Fibroblast of mammary gland (primary cell): ENCODE measurements at regions not wholly inside any gene's neighbourhood (a gene's known extent, or its start where the extent isn't known, plus 50 kb on each side); places are given as distances from the start of the nearest gene placed in this dataset.

Experiments
- DNase-seq: peaks from one replicate; pipeline ENCODE4 v3.0.0-alpha.2; 2010; ENCODE audit warnings: low read depth
- H3K4me3 ChIP-seq: 2 replicates; pipeline ENCODE4 v1.5.1; 2011; ENCODE audit warnings: low read depth, mild to moderate bottlenecking, low read length, moderate library complexity; ENCODE audit not compliant: control insufficient read depth
- TF ChIP-seq, protein P1 (sequence below): conservative IDR thresholded peaks from 2 replicates; pipeline ENCODE4 v1.5.1; 2011; ENCODE audit warnings: low read depth, low read length, inconsistent platforms; ENCODE audit not compliant: control insufficient read depth, insufficient read depth

DNA sequence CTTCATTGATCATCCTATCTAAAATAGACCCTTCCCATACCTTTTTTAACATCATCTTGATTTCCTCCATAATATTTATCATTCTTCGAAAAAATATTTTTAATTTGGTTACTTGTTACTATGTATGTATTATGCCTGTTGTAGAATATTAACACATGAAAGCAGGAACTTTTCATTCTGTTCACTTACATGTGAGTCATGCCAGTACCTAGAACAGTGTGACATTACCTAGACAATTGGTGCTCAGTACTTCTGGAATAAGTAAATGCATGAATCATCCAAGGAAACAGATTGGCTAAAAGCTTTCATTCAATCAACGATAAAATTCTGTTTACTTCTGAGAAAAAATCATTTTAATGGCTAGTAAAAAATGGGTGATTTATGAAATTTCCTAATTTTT is 76.4 kb downstream of the CXXC4 start:
- no peak overlapping the region for H3K4me3 ChIP-seq
- no peak for DNase-seq
- TF ChIP-seq, protein P1, sequence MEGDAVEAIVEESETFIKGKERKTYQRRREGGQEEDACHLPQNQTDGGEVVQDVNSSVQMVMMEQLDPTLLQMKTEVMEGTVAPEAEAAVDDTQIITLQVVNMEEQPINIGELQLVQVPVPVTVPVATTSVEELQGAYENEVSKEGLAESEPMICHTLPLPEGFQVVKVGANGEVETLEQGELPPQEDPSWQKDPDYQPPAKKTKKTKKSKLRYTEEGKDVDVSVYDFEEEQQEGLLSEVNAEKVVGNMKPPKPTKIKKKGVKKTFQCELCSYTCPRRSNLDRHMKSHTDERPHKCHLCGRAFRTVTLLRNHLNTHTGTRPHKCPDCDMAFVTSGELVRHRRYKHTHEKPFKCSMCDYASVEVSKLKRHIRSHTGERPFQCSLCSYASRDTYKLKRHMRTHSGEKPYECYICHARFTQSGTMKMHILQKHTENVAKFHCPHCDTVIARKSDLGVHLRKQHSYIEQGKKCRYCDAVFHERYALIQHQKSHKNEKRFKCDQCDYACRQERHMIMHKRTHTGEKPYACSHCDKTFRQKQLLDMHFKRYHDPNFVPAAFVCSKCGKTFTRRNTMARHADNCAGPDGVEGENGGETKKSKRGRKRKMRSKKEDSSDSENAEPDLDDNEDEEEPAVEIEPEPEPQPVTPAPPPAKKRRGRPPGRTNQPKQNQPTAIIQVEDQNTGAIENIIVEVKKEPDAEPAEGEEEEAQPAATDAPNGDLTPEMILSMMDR: no peak

DNA sequence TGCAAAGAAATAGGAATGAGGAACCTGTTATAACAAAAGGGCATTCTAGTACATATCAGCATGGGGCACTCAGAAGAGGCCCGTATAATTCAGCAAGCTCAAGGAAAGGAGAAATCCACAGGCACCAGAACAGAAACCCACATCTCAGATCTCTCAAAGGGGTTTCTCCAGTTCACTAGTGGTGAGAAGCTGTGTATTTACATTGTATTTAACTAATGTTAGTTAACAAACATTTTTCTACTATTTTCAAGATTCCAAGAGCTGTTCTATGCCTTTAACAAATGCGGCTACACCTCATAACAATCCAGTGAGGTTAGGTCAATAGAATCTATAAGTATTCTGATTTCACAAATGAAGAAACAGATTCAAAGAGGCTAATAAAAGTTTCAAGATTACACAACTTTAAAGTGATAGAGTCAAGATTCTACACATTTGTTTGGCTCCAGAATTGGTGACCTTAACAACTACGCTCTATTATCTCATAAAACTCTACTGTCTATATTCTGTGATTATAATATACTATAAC is 77.3 kb downstream of the CXXC4 start:
- TF ChIP-seq, protein P1: no peak
- no peak overlapping the region for H3K4me3 ChIP-seq
- DNase-seq: no peak

DNA sequence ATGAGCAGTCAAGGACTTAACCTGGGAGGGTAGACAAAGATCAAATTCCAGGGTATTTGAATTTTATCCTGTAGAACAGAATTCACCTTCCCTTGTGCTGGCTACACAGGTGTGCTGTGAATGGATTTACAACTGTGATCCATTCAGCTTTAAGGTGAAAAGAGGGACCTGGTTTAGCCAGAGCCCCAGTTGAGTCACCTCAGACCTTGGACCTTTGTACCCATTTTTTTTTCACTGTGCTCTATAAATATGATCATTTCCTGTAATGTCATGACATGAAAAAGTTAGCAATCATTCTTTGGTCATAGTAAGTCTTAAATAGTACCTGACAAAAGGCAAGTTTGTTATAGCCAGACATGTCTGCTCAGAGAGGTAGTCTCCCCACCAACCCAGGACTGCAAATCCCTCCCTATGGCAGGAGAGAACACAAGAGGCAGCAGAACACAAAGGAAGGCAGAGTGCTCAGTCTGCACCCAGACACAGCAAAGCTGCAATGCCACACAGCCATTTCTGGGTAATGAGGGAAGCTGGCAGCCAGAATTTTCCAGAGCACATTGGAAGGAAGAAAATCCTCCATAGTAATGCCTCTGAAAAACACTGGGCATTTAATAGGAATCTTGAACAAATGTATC is 77.9 kb downstream of the CXXC4 start:
- DNase-seq: no peak
- H3K4me3 ChIP-seq: no peak overlapping the region
- TF ChIP-seq, protein P1: no peak

DNA sequence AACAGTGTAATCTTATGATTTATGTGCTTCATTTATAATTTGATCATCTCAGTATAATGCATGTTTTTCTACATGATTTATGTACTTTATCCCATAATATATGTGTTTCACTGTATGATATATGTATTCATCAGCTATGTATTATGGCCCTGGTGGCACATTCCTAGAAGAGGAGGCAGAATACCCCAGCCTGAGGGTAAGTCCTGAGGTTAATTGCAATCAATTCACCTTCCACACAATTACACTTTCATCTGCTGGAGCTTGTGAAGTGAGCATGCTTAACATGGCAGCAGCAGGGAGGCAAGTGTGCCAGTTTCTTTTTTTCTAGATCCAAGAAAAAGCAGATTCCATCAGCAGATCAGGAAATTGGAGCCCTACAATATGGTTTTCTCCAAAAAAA is 81.2 kb downstream of the CXXC4 start:
- TF ChIP-seq, protein P1: no peak
- no peak for DNase-seq
- H3K4me3 ChIP-seq: no peak overlapping the region

DNA sequence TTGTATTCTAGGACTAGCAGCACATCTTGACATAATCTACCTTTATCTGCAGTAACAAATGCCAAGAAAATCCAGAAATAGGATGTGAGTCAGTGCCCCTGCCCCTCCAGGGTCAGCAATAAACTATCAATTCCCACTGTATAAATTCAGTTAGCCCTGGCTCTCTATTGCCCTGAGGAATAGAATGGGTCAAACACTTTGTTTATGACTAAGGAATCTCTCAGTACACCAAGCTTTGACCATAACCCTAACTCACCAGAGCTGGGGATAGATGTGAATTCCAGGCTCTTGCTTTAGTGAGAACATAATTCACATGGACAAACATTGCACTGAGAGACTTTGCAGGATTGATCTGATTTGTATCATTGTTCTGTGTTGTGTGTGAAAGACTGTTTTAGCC is 82.3 kb downstream of the CXXC4 start:
- no peak overlapping the region for H3K4me3 ChIP-seq
- peak; percentile 7 for DNase-seq
- TF ChIP-seq, protein P1: no peak

DNA sequence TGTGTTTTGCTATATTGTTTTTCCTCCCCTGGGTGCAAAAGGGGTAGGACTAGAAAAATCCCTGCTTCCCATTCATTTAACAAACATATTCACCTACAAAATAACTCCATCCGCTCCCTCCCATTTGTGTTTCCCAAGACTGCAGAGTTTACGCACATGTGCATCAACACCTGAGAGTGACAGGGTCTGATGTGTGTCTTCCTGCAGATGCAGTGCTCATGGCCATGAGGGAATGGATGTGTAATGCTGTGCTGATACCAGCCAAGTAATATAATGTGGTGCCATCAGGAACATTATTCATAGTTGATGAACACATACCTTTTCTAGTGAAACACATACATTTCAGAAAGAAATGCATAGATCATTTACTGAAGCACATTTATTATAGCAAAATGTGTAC is 83.2 kb downstream of the CXXC4 start:
- no peak overlapping the region for H3K4me3 ChIP-seq
- no peak for DNase-seq

More for the DNA sequence above, 83.2 kb downstream of the CXXC4 start:
- TF ChIP-seq, protein P1: no peak
